Trophoblast cell (in vitro differentiated cells and primary cell): ENCODE measurements at regions not wholly inside any gene's neighbourhood (a gene's known extent, or its start where the extent isn't known, plus 50 kb on each side); places are given as distances from the start of the nearest gene placed in this dataset.

Experiments used
- DNase-seq, 2 donors: peaks; one replicate each; pipeline ENCODE4 v3.0.0-alpha.2; 2016
- H2AFZ ChIP-seq: 2 replicates; pipeline ENCODE4 v1.6.1; 2013; ENCODE audit warnings: low read length, moderate library complexity, mild to moderate bottlenecking; ENCODE audit not compliant: insufficient read depth, poor library complexity
- H2AK5ac ChIP-seq: 2 replicates; pipeline ENCODE4 v1.6.1; 2013; ENCODE audit warnings: mild to moderate bottlenecking, low read length
- H2BK120ac ChIP-seq: 2 replicates; pipeline ENCODE4 v1.6.1; 2013; ENCODE audit warnings: low read length, mild to moderate bottlenecking, moderate library complexity; ENCODE audit not compliant: insufficient read depth, poor library complexity
- H2BK12ac ChIP-seq: 2 replicates; pipeline ENCODE4 v1.6.1; 2013; ENCODE audit warnings: mild to moderate bottlenecking, low read length, moderate library complexity
- H2BK5ac ChIP-seq: 2 replicates; pipeline ENCODE4 v1.6.1; 2013; ENCODE audit warnings: low read length, low read depth, moderate library complexity, mild to moderate bottlenecking; ENCODE audit not compliant: poor library complexity
- H3K14ac ChIP-seq: 2 replicates; pipeline ENCODE4 v1.6.1; 2013; ENCODE audit warnings: mild to moderate bottlenecking, low read length
- H3K18ac ChIP-seq: 2 replicates; pipeline ENCODE4 v1.6.1; 2013; ENCODE audit warnings: mild to moderate bottlenecking, low read length
- H3K23ac ChIP-seq: 2 replicates; pipeline ENCODE4 v1.6.1; 2013; ENCODE audit warnings: low read length
- H3K27ac ChIP-seq: 2 replicates; pipeline ENCODE4 v1.5.1; 2013; ENCODE audit warnings: low read depth, mild to moderate bottlenecking, inconsistent platforms, low read length, moderate library complexity
- H3K27me3 ChIP-seq: 2 replicates; pipeline ENCODE4 v1.6.1; 2013; ENCODE audit warnings: inconsistent platforms, mild to moderate bottlenecking, low read length, moderate library complexity; ENCODE audit not compliant: insufficient read depth
- H3K36me3 ChIP-seq, 2 experiments: 1 replicate in 1 of 2; 2 replicates in 1 of 2; pipeline ENCODE4 v1.6.1; 2013; ENCODE audit warnings: low read length in 2 of 2, mild to moderate bottlenecking in 2 of 2, moderate library complexity in 1 of 2; ENCODE audit not compliant: insufficient read depth in 2 of 2, control insufficient read depth in 1 of 2
- H3K4ac ChIP-seq: 2 replicates; pipeline ENCODE4 v1.6.1; 2013; ENCODE audit warnings: low read depth, mild to moderate bottlenecking, low read length, moderate library complexity
- H3K4me1 ChIP-seq, 2 experiments: 1 replicate in 1 of 2; 2 replicates in 1 of 2; pipeline ENCODE4 v1.6.1; 2013; ENCODE audit warnings: low read length in 2 of 2, mild to moderate bottlenecking in 2 of 2, moderate library complexity in 1 of 2; ENCODE audit not compliant: insufficient read depth in 2 of 2, control insufficient read depth in 1 of 2
- H3K4me2 ChIP-seq: 2 replicates; pipeline ENCODE4 v1.6.1; 2013; ENCODE audit warnings: inconsistent platforms, mild to moderate bottlenecking, low read length, moderate library complexity
- H3K4me3 ChIP-seq: 2 replicates; pipeline ENCODE4 v1.5.1; 2013; ENCODE audit warnings: mild to moderate bottlenecking, low read depth, low read length, inconsistent platforms
- H3K79me1 ChIP-seq: one replicate; pipeline ENCODE4 v1.6.1; 2013; ENCODE audit warnings: low read length
- H3K79me2 ChIP-seq: 2 replicates; pipeline ENCODE4 v1.6.1; 2013; ENCODE audit warnings: low read length, mild to moderate bottlenecking; ENCODE audit not compliant: control insufficient read depth, insufficient read depth, poor library complexity
- H3K9ac ChIP-seq: 2 replicates; pipeline ENCODE4 v1.6.1; 2013; ENCODE audit warnings: mild to moderate bottlenecking, low read length
- H3K9me3 ChIP-seq: 2 replicates; pipeline ENCODE4 v1.6.1; 2013; ENCODE audit warnings: low read depth, mild to moderate bottlenecking, control low read depth, inconsistent platforms, low read length; ENCODE audit not compliant: insufficient read depth
- H4K12ac ChIP-seq: 2 replicates; pipeline ENCODE4 v1.6.1; 2013; ENCODE audit warnings: low read depth, mild to moderate bottlenecking, low read length, moderate library complexity
- H4K8ac ChIP-seq: 2 replicates; pipeline ENCODE4 v1.6.1; 2013; ENCODE audit warnings: low read depth, mild to moderate bottlenecking, low read length, moderate library complexity
- H4K91ac ChIP-seq: one replicate; pipeline ENCODE4 v1.6.1; 2013; ENCODE audit warnings: low read depth, mild to moderate bottlenecking, low read length, moderate library complexity
- WGBS: extraction: QIAGEN DNeasy Blood & Tissue Kit; methylation state at CpG from one replicate; pipeline ENCODE4 v1.1.7; 2013; ENCODE audit warnings: missing lambda C conversion rate; ENCODE audit not compliant: insufficient read length, insufficient coverage; ENCODE audit errors: extremely low coverage; 5-methylcytosine and 5-hydroxymethylcytosine counted together

- no peak for DNase-seq
- Histone ChIP-seq H3K4ac (no peak overlapping the region), H4K8ac (no peak overlapping the region), H3K23ac (no peak overlapping the region), H3K4me3 (no peak overlapping the region), H3K14ac (no peak overlapping the region), H3K27ac (no peak overlapping the region), H2BK5ac (no peak overlapping the region), H2BK12ac (no peak overlapping the region), H3K18ac (no peak overlapping the region), H2AFZ (no peak overlapping the region), H3K27me3 (no peaks in the 10 kb centered on the region), H4K12ac (no peak overlapping the region), H3K4me1 (no peaks in the 10 kb centered on the region), H4K91ac (no peak overlapping the region), H3K36me3 (no peaks in the 10 kb centered on the region), H3K4me2 (no peak overlapping the region), H3K79me2 (no peaks in the 10 kb centered on the region), H3K9me3 (no peaks in the 10 kb centered on the region), H3K9ac (no peak overlapping the region), H3K79me1 (no peaks in the 10 kb centered on the region), H2AK5ac (no peak overlapping the region), H2BK120ac (no peak overlapping the region)
- WGBS, result no CpG with 5 or more reads among the region's 3 CpGs
Measured at GRCh38 chr5:158154226-158155005, 295.5 kb upstream of the CLINT1 start.

GRCh38 chr5:158153508-158153907, 294.6 kb upstream of the CLINT1 start:
- H3K36me3 ChIP-seq, result no peaks in the 10 kb centered on the region
- no peak overlapping the region for H2AK5ac ChIP-seq
- DNase-seq, result no peak
- H3K18ac ChIP-seq, result no peak overlapping the region
- H3K4me1 ChIP-seq, result no peaks in the 10 kb centered on the region
- H2BK120ac ChIP-seq, result no peak overlapping the region
- H3K27me3 ChIP-seq, result no peaks in the 10 kb centered on the region
- H3K27ac ChIP-seq, result no peak overlapping the region
- no peak overlapping the region for H4K12ac ChIP-seq
- no peak overlapping the region for H2BK5ac ChIP-seq
- H3K79me2 ChIP-seq, result no peaks in the 10 kb centered on the region
- H2BK12ac ChIP-seq, result no peak overlapping the region
- no CpG with 5 or more reads among the region's 3 CpGs for WGBS
- no peak overlapping the region for H3K4me3 ChIP-seq
- no peak overlapping the region for H4K8ac ChIP-seq
- no peak overlapping the region for H3K23ac ChIP-seq
- no peak overlapping the region for H3K4me2 ChIP-seq
- no peak overlapping the region for H3K4ac ChIP-seq
- H3K9me3 ChIP-seq, result no peaks in the 10 kb centered on the region
- no peaks in the 10 kb centered on the region for H3K79me1 ChIP-seq
- no peak overlapping the region for H4K91ac ChIP-seq
- H2AFZ ChIP-seq, result no peak overlapping the region
- H3K9ac ChIP-seq, result no peak overlapping the region
- H3K14ac ChIP-seq, result no peak overlapping the region

DNA sequence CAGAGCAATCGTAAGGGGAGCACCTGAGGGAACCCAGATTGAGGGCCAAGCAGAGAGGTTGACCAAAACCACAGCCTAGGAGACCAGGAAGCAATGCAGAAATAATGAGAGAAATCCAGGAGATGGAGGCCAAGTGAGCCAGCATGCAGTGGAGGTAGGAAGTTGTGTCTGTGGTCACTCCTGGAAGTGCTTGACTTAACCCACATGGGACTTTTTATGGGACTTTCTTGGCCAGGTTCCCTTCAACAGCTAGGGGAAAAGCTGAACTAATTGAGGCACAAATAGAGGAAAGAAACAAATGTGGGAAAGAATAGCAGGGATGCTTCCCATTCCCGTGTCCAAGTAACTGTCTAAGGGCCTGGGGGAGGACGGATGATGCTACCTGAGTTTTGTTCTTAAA, 293.2 kb upstream of the CLINT1 start:
- no peak overlapping the region for H3K23ac ChIP-seq
- no peak overlapping the region for H4K12ac ChIP-seq
- no peak overlapping the region for H2AFZ ChIP-seq
- H3K4me2 ChIP-seq, result no peak overlapping the region
- H3K27ac ChIP-seq, result no peak overlapping the region
- no peak overlapping the region for H3K18ac ChIP-seq
- H4K8ac ChIP-seq, result no peak overlapping the region
- no peaks in the 10 kb centered on the region for H3K79me2 ChIP-seq
- no CpG with 5 or more reads among the region's 3 CpGs for WGBS
- H2BK12ac ChIP-seq, result no peak overlapping the region
- no peak overlapping the region for H2BK5ac ChIP-seq
- no peaks in the 10 kb centered on the region for H3K36me3 ChIP-seq
- H3K79me1 ChIP-seq, result no peaks in the 10 kb centered on the region
- H3K14ac ChIP-seq, result no peak overlapping the region
- H4K91ac ChIP-seq, result no peak overlapping the region
- H3K4me3 ChIP-seq, result no peak overlapping the region
- H3K9me3 ChIP-seq, result no peaks in the 10 kb centered on the region
- no peak overlapping the region for H3K9ac ChIP-seq
- H2AK5ac ChIP-seq, result no peak overlapping the region
- no peaks in the 10 kb centered on the region for H3K27me3 ChIP-seq
- no peak overlapping the region for H2BK120ac ChIP-seq
- no peak for DNase-seq
- H3K4ac ChIP-seq, result no peak overlapping the region
- H3K4me1 ChIP-seq, result no peaks in the 10 kb centered on the region

- Histone ChIP-seq H3K4me1 (no peaks in the 10 kb centered on the region), H3K4ac (no peak overlapping the region), H3K18ac (no peak overlapping the region), H4K91ac (no peak overlapping the region), H3K4me3 (no peak overlapping the region), H3K79me1 (no peaks in the 10 kb centered on the region), H4K8ac (no peak overlapping the region), H2AFZ (no peak overlapping the region), H3K9ac (no peak overlapping the region), H3K27ac (no peak overlapping the region), H3K9me3 (no peaks in the 10 kb centered on the region), H2BK5ac (no peak overlapping the region), H4K12ac (no peak overlapping the region), H3K79me2 (no peaks in the 10 kb centered on the region), H3K14ac (no peak overlapping the region), H3K4me2 (no peak overlapping the region), H3K23ac (no peak overlapping the region), H3K27me3 (no peaks in the 10 kb centered on the region), H2BK120ac (no peak overlapping the region), H3K36me3 (no peaks in the 10 kb centered on the region), H2BK12ac (no peak overlapping the region), H2AK5ac (no peak overlapping the region)
- no peak for DNase-seq
- no CpG with 5 or more reads among the region's 1 CpG for WGBS
Measured at GRCh38 chr5:158147227-158147626, 288.3 kb upstream of the CLINT1 start.
